Left hindlimb (tissue), 1 donor: ENCODE measurements at regions not wholly inside any gene's neighbourhood (a gene's known extent, or its start where the extent isn't known, plus 50 kb on each side); places are given as distances from the start of the nearest gene placed in this dataset.

Source experiments
- DNase-seq: peaks from one replicate; pipeline ENCODE4 v3.0.0-alpha.2; 2018

DNA sequence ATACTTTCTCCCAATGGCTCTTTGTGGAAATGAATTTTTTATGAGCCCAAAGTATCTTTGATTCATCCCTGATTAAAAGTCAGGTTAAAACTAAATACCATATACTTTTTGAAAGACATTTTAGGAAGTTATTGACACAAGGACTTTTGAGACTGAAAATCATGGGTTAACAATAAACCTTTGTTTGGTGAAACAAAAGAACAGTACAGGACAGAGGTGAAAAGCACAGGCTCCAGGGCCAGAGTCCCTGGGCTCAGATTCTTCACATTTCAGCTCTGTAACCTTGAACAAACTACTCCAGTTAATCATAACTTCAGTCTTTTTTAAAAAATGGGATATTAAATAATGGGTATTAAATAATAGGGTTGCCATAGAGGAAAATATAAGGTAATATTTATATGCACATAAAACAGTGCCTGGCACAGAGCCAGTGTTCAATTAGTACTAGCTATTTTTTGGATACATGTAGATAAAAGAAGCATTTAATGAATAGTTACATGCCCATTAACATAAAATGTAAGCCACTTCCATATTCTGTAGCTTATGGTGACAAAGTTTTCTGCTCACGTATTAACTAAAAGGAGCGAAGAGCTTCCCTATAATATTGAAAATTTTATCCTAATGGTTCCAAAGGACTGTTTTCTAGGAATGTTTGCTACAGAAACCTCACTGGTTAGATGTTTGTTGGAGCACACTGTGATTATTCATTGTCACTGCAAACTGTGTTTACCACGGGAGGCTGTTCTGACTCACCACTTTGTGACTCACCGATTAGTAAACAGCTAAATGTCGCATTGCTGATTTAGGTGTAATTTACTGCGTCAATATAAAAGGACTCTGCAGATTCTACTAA is 255.4 kb downstream of the DAD1 start:
- no peak for DNase-seq

DNA sequence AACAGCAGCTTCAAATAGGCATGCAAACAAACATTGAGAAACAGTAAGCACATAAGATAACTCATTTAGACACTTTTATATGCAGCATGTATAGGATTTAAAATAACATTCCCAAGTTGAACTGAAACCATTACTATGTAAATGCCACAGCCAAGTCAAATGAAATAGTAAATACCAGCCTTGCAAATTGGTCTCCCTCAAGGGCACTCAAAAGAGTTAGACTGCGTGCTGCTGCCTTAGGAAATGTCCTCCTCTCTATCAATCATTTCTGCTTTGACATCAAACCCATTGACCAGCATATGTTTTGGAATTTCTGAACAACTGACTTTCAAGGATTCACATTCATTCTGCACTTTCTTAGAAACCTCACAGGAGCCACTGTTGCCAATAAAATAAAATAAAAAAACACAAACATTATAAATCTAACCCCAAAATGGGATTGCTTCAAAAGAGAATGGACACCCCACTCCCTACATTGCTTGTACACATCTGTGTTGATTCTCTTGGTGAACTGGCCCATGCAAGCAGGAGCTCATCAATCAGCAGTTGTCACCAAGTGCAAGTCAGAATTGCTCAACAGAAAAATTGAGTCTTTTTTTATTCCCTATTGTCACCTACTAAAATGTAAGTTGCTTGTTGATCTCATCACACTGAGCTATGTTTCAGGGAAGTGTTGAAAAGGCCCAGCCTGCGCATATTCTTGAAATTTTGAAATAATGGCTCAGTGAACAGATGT is 256.2 kb downstream of the DAD1 start:
- DNase-seq: no peak

DNA sequence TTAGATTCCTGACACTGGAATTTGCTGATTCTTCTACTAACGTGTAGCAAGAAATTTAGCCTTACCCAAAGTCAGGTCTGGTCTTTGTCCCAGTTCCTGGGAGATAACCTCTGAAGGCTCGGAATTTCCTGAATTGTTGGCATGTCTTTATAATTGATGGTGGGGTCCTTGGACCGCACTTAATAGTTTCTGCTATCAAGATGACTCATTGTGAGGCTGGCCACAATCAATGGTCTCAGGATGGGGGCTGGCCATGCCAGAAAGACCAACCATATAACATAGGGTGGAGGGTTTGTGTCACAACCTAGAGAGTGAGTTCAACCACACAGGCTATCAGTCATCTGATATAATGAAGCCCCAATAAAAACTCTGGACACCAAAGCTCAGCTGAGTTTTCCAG is 259.7 kb downstream of the DAD1 start:
- DNase-seq: no peak

DNA sequence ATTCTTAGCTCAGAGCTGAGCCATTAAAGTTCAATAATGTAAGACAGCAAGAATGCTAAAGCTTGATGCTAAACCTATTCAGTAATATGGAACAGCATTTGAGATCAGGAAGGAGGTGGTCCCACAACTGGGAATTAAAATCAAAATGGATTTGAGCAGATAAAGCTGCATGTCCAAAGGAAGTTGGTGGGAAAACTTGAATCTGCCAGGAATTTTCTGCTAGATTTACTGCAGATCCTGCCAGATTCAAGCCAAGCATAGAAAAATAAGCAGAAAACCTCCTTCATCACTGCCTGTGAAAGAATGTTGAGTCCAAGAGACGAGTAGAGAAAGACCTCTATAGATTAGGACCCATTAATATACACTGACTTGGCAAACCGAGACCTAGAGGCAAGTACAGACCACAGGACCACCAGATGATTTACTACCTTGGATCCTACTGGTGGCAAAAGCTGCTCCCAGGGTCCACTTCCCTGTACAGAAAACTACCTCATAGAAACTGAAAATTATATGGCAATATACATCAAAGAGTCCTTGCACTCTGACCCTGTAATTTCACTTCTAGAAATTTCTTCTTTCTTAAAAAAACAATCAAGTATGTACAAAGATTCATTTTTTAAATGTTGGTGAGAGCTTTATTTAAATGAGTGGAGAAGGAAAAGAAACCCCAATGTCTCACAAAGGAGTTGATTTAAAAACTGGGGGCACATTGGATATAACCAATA is 263.2 kb downstream of the DAD1 start:
- no peak for DNase-seq

DNA sequence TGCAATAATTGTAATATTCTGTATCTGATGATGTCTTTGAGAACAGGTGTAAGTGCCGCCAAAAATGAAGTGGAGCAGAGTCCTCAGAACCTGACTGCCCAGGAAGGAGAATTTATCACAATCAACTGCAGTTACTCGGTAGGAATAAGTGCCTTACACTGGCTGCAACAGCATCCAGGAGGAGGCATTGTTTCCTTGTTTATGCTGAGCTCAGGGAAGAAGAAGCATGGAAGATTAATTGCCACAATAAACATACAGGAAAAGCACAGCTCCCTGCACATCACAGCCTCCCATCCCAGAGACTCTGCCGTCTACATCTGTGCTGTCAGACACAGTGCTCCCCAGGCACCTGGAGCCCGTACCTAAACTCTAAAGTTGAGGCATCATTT is 268.7 kb downstream of the DAD1 start:
- no peak for DNase-seq

DNA sequence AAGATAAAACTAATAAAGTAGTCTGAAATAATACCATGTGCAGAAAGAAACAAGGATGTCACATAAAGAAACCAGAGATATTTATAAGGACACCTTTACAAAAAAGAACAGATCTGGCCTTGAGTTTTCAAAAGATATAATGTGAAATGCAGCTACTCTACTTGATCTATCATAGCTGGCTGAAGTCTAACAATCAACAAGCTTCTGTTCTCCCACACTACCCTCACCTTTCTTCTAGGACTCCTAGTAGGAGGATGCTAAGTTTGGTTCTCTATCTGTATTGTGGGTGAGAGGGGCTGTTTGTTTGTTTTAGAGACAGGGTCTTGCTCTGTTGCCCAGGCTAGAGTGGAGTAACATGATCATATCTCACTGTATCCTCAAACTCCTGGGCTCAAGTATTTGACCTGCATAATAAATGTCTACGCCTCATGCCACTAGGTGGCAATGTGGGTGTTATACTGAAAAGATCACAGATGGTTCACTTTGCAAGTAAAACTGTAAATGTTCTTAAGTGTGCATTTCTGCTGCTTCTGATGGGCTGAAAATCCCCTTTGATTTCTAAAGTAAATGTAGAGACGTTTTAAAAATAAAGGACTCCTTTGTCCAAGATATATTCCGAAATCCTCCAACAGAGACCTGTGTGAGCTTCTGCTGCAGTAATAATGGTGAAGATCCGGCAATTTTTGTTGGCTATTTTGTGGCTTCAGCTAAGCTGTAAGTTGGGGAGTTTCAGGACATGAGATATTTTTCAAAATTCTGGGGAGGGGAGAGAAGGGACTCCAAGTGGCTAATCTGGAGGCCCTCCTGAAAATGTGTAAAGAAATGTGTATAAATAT is 269.3 kb downstream of the DAD1 start:
- peak; percentile 48 for DNase-seq

DNA sequence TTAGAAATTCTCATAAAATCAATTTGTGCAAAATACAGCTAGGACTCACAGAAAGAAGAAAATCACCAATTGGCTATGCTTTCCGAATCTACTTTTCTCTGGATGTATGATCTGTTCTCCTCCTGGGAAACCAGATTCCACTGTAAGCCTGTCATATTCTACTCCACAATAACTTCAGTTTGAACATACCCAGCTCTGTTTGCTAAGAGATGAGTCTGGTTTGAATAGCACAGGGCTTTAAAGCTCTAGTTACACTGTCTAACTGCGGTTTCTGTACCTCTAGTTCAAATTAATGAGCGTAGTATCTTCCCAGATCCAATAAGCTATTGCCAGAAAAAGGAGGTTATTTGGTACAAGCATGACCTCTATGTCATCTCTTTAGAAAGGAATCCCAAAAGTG is 270.1 kb downstream of the DAD1 start:
- no peak for DNase-seq

DNA sequence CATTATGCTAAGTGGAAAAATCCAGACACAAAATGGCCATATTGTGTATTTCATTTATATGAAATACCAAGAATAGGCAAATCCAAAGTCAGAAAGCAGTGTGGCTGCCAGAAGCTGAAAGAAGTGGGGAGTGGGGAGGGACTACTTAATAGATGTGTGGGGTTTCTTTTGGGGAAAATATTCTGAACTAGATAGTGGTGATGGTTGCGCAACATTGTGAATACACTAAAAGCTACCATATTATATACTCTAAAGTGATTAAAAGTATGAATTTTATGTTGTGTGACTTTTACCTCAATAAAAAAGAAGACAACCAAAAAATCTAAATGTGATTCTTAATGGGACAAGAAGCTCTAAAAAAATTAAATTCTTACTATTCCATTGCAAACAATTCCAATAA is 272.6 kb downstream of the DAD1 start:
- DNase-seq: no peak

DNA sequence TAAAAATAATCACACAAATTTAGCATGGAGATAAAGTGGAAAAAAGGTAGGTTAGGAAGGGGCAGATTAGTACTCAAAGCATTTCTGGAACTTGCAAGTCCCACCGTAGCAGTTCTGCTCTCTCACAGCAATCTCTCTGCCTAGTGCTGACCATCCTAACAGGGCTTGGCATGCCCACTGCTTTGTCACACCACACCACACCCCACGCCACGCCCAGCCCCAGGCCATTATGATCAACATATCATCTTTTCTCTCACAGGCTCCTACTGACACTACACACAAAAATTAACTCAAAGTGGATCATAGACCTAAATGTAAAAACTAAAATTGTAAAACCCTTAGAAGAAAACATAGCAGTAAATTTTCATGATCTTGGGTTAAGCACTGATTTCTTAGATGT is 273.7 kb downstream of the DAD1 start:
- DNase-seq: no peak

DNA sequence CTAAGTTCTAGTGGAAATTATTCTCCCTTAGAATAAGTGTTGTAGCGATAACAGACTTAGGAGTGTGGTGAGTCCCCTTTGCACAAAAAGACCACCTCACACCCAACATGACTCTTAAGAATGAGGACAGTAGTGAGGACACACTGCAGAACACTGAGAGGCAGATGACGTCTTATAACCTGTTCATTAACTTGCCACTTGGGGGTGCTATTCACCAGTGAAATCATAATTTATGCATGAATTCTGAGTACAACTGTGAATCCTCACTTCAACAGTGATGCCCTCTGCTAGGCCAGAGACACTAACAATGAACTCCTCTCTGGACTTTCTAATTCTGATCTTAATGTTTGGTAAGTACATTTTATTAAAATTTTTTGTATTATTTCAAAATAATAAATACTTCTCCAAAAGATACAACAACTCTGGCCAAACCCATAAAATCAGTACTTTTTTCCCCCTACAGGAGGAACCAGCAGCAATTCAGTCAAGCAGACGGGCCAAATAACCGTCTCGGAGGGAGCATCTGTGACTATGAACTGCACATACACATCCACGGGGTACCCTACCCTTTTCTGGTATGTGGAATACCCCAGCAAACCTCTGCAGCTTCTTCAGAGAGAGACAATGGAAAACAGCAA is 274.7 kb downstream of the DAD1 start:
- DNase-seq: no peak

DNA sequence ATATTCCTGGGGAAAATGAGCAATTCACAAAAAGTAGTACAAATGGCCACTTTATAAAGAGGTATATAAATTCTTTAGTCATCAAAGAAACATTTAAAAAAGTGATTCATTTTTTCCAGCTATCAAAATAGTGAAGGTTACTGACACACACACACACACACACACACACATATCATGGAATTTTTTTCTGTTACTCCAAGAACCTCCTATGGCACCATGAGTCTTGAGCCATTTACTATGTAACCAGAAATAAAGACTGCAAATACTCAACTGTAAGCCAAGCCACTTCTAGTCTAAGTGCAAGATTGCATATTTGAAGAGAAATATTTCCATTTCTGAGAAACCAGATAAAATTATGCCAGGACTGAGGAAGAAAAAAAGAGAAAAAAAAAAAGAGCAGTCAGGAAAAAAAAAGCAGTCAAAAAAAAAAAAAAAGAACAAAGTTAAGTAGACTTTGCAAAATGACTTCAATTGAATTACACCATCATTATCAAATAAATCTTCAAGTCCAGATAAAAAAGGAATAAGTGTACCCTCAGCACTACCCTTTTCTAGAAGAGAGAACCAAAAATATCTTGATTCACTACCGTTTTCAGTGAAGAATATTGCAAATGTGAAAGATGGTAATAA is 275.7 kb downstream of the DAD1 start:
- DNase-seq: no peak

DNA sequence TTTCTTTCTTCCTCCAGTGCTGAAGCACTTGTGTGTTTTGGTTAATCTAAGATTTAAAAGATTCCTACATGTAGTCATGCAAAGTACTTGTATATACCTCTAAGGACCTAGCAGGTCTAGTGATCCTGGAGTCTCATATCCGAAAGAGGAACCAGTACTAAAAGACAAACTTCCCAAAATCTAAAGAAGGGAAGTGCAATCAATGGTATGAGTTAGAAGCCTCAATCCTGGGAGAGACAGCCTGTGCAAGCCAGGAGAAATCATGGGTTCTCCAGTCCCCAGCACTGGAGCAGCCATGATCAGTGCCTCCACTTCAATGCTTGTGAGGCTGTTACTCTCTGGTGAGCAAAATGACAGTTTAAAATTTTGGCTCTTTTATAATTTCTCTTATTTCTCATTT is 277.4 kb downstream of the DAD1 start:
- DNase-seq: no peak

DNA sequence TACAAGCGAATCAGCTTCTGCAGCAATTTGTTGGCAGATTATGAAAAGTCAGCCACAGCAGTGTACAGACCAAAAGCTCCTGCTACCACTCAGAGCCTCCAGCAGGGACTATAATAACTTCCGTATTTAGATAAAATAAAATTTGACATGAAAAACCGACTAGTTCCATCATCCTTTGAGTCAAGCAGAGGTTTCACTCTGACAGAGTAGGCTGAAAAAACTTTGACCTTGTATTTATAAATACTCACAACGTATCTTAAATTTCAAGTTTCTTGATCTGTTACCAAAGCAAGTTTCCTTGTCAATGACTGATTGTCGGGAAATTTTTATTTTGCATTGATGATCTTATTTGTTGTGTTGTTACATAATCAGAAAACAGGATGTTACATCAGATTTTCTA is 283.4 kb downstream of the DAD1 start:
- no peak for DNase-seq

DNA sequence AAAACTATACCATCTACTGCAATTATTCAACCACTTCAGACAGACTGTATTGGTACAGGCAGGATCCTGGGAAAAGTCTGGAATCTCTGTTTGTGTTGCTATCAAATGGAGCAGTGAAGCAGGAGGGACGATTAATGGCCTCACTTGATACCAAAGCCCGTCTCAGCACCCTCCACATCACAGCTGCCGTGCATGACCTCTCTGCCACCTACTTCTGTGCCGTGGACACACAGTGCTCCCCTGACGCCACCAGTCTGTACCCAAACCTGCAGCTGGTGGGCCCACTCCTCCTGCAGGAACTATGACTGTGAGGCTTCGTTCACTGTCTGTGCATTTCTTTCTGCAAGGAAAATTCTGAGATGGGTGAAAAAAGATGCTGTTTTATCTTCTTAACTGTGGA is 284.7 kb downstream of the DAD1 start:
- no peak for DNase-seq

DNA sequence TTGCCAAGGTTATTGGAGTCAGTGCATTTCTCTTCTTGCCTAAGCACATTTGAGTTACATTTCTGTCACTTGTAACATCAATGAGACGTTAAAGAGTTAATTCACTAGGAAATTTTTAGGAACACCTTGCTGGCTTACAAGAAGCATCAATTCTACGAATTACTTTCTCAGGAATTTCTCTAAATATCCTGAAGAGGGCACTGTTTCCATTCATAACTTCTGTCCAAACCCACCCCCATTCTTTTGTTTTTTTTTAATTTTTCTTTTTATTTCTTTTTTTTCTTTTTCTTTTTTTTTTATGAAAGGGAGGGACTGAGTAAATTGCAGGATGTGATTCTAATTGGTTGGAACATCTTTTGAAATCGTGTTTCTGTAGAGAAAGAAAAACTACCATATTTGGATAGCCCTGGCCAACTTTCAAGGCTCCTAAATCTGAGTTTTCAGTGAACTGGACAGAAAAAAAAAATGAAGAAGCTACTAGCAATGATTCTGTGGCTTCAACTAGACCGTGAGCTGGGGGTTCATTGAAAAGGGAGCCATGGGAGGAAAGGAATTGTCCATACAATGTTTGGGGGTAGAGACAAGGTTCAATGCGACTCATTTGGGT is 285.3 kb downstream of the DAD1 start:
- DNase-seq: no peak

DNA sequence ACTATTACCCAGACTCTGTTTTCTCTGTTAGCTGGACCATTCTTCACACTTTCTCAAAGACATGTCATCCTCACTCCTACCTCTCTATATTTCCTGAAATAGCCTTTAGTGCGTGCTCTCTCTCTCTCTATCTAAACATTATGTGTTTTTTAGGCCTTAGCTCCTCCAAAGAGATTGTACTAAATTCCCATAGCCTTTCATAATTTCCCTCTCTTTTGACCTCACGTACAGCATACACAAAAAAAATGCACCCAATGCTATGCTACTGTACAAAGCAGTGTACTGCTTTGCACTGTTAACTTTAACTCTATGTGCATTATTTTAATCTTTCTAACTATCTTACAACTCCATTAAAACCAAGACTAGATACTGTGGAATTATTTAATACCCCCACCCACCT is 288.4 kb downstream of the DAD1 start:
- DNase-seq: no peak

DNA sequence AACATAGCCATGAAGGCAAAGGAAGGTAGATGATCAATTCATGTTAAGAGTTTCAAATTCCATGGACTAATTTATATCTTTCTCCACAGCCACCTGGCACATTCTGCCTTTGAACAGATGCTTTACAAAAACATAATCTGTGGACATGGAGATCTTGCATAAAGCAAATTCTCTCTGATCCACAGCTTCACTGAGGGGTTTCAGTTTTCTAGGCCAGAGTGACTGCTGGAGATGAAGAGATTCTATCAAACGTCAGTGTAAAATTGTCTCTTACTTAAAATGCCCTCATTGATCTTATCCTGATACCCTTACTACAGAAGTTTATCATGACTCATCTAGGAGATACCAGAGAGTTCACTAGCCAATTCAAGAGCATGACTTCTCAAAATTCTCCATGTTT is 291.6 kb downstream of the DAD1 start:
- DNase-seq: no peak

DNA sequence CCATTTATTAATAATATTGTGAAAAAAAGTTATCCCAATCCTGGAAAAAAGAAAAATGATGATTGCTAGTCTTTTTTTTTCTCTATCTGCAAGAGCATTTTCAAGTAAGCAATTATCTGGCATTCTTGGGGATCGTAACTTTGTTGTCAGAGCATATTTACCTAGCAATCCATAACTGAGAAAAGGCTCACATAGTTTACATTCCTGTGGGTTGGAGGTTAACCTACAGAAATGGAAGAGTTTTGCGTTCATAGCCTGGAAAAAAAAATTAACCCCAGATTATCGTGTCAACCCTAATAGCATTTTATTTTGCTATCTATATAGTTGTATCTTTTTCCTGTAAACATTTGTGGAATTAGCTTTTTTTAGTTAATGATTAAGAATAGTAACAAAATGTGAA is 292.3 kb downstream of the DAD1 start:
- DNase-seq: no peak

DNA sequence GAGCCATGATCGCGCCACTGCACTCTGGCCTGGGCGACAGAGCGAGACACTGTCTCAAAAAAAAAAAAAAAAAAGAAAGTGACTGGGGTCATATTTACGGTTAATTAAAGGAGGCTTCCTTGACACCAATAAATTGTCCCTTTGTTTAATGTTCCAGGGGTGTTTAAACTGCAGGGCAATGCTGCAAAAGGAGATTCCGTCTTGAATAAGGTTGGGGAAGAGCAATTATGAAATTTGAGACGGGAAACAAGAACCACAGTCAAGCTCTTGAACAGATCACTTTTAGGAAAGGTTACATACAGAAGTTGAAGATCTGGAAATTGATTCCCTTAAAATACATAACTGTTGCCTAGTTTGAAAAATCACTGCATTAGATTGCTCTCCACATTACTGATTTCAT is 292.9 kb downstream of the DAD1 start:
- no peak for DNase-seq

DNA sequence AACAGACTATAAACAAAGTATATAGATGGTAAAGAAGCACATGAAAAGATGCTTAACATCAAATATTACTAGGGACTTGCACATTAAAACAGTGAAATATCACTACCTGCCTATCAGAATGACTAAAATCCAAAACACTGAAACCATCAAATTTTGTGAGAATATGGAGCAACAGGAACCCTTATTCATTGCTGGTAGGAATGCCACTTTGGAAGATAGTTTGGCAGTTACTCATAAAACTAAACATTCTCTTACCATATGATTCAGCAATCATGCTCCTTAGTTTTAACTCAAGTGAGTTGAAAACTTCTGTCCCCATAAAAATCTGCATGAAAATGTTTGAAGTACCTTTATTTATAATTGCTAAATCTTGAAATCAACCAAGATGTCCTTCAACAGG is 297.6 kb downstream of the DAD1 start:
- DNase-seq: no peak

DNA sequence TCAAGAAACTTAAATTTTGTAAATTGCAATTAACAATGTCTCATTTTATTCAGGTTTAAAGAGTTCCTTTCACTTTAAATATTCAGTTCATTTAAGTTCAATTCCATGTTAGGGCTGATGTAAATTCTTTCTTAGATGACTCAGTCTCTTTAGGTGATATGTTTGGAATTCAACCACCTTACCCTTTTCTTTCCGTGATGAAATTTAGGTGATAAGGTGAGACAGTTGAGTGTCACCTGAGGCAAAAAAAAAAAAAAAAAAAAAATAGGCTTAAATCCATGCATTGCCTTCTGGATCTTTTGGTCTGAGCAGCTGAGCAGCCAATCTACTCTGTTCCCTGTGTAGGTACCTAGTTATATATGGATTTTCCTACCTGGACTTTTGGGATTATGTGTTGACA is 299.5 kb downstream of the DAD1 start:
- no peak for DNase-seq

DNA sequence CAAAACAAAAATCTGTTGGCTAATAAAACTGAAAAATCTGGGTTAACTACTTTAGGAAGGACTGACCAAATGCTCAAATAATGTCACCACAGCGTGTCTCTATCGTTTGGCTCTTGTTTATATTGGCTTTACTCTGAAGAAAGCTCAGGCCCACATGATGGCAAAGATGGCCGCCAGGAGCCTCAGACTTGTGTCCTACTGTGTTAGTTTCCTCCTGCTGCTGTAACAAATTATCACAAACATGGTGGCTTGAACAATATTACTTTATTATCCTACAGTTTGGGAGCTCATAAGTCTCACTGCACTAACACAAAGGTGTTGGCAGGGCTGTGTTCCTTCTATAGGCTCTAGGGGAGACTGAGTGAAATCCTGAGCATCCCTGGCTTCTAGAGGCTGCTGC is 303.0 kb downstream of the DAD1 start:
- DNase-seq: no peak
